ENCODE measurements at regions not wholly inside any gene's neighbourhood (a gene's known extent, or its start where the extent isn't known, plus 50 kb on each side); places are given as distances from the start of the nearest gene placed in this dataset.

- DNase-seq = no peak
Measured at GRCh38 chr4:104811727-104812126, 317.0 kb upstream of the CXXC4 start.

- no peak for DNase-seq
Measured at GRCh38 chr4:104815665-104816064, 321.0 kb upstream of the CXXC4 start.

- DNase-seq = no peak
Measured at GRCh38 chr4:104818579-104818978, 323.9 kb upstream of the CXXC4 start.

GRCh38 chr4:104826171-104826570 is 320.5 kb upstream of the TET2 start:
- no peak for DNase-seq

GRCh38 chr4:104829761-104830160 is 316.9 kb upstream of the TET2 start:
- DNase-seq = no peak

- DNase-seq = no peak
Measured at GRCh38 chr4:104848597-104849225, 298.0 kb upstream of the TET2 start.

- no peak for DNase-seq
Measured at GRCh38 chr4:104859601-104860237, 287.0 kb upstream of the TET2 start.

GRCh38 chr4:104860238-104861123 is 286.2 kb upstream of the TET2 start:
- DNase-seq = peak; percentile 67

- DNase-seq = no peak
Measured at GRCh38 chr4:104866809-104867208, 279.9 kb upstream of the TET2 start.

GRCh38 chr4:104868533-104868932 is 278.1 kb upstream of the TET2 start:
- no peak for DNase-seq

GRCh38 chr4:104868958-104869357 is 277.7 kb upstream of the TET2 start:
- DNase-seq = no peak

- no peak for DNase-seq
Measured at GRCh38 chr4:104869831-104870230, 276.8 kb upstream of the TET2 start.

- DNase-seq = no peak
Measured at GRCh38 chr4:104870495-104871233, 276.0 kb upstream of the TET2 start.

- no peak for DNase-seq
Measured at GRCh38 chr4:104878936-104879335, 267.7 kb upstream of the TET2 start.

GRCh38 chr4:104879367-104879766 is 267.3 kb upstream of the TET2 start:
- no peak for DNase-seq

- no peak for DNase-seq
Measured at GRCh38 chr4:104879854-104880253, 266.8 kb upstream of the TET2 start.

GRCh38 chr4:104881136-104881886 is 265.4 kb upstream of the TET2 start:
- no peak for DNase-seq

- no peak for DNase-seq
Measured at GRCh38 chr4:104890598-104891275, 255.9 kb upstream of the TET2 start.

GRCh38 chr4:104896660-104897645 is 249.7 kb upstream of the TET2 start:
- DNase-seq = peak; percentile 3

- no peak for DNase-seq
Measured at GRCh38 chr4:104899863-104900262, 246.8 kb upstream of the TET2 start.

- no peak for DNase-seq
Measured at GRCh38 chr4:104901438-104901837, 245.2 kb upstream of the TET2 start.
